ENCODE measurements at regions not wholly inside any gene's neighbourhood (a gene's known extent, or its start where the extent isn't known, plus 50 kb on each side); places are given as distances from the start of the nearest gene placed in this dataset.
"Not testable (repeated sequence)": the region's sequence is repeated elsewhere in the genome, so short reads cannot be mapped to it uniquely, and the experiment has no call there.

DNA sequence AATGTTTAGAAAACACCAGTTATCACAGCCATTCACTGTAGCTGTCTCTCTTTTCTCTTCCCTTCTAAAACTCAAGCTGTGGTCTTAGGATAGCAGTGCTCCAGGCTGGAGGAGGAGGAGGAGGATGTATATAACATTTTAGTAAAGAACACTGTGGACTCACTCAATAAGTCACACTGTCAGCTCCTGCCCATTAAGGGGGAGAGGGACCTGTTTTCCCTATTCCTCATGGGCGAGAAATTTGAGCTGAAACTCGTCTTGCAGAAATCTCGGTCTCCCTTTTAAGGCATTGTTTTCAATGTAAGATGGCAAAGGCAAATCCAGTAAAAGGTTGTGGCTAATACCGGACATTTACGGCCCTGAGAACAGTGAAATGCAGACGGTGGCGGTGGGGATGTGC, 114.8 kb upstream of the ZNF236 start:
- no peak for DNase-seq (ENCODE audit: low read depth, low spot score)
- no peaks in the 10 kb centered on the region for H3K9me3 ChIP-seq (ENCODE audit: control insufficient read depth, insufficient read depth, low read length)
- H3K27ac ChIP-seq (ENCODE audit: low read length): no peak overlapping the region
- H3K4me3 ChIP-seq (ENCODE audit: low read length): no peak overlapping the region
- no peaks in the 10 kb centered on the region for H3K27me3 ChIP-seq (ENCODE audit: control insufficient read depth, insufficient read depth, low read length)
- no peaks in the 10 kb centered on the region for H3K36me3 ChIP-seq (ENCODE audit: control insufficient read depth, insufficient read depth, low read length)
- WGBS (ENCODE audit: insufficient coverage, insufficient read length): no CpG with 5 or more reads among the region's 7 CpGs
- H3K4me1 ChIP-seq (ENCODE audit: control insufficient read depth, insufficient read depth, low read length): no peaks in the 10 kb centered on the region; the same call in 1 of the 2 replicates

DNA sequence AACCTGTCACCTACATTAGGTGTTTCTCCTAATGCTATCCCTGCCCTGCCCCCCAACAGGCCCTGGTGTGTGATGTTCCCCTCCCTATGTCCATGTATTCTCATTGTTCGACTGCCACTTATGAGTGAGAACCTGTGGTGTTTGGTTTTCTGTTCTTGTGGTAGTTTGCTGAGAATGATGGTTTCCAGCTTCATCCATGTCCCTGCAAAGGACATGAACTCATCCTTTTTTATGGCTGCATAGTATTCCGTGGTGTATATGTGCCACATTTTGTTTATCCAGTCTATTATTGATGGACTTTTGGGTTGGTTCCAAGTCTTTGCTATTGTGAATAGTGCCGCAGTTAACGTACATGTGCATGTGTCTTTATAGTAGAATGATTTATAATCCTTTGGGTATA, 117.8 kb upstream of the ZNF236 start:
- H3K27ac ChIP-seq (ENCODE audit: low read length): not testable (repeated sequence)
- WGBS (ENCODE audit: insufficient coverage, insufficient read length): no CpG with 5 or more reads among the region's 4 CpGs

DNA sequence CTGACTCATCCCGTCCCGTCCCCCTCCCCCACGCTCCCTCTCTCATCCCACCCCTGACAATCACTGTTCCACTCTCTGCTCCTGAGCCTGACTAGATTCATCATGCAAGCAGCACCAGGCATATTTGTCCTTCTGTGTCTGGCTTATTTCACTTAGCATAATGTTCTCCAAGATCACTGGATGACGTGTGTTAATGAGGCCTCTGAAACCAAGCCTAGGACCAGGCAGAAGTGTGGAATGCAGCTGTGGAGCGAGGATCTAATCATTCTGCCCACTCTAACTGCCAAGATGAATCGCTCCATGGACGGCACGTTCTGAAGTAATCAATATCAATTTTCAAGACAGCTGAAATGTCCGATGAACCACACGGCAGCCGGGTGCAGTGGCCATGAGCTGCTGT, 122.4 kb upstream of the ZNF236 start:
- no peak overlapping the region for H3K27ac ChIP-seq (ENCODE audit: low read length)
- WGBS (ENCODE audit: insufficient coverage, insufficient read length): no CpG with 5 or more reads among the region's 11 CpGs
- DNase-seq (ENCODE audit: low read depth, low spot score): no peak
- H3K36me3 ChIP-seq (ENCODE audit: control insufficient read depth, insufficient read depth, low read length): no peaks in the 10 kb centered on the region
- H3K27me3 ChIP-seq (ENCODE audit: control insufficient read depth, insufficient read depth, low read length): no peaks in the 10 kb centered on the region
- H3K4me3 ChIP-seq (ENCODE audit: low read length): no peak overlapping the region
- H3K4me1 ChIP-seq (ENCODE audit: control insufficient read depth, insufficient read depth, low read length): no peaks in the 10 kb centered on the region; the same call in 1 of the 2 replicates
- H3K9me3 ChIP-seq (ENCODE audit: control insufficient read depth, insufficient read depth, low read length): no peaks in the 10 kb centered on the region

More for the DNA sequence above, 117.8 kb upstream of the ZNF236 start:
- H3K9me3 ChIP-seq (ENCODE audit: control insufficient read depth, insufficient read depth, low read length); H3K4me1 ChIP-seq (ENCODE audit: control insufficient read depth, insufficient read depth, low read length); DNase-seq (ENCODE audit: low read depth, low spot score); H3K27me3 ChIP-seq (ENCODE audit: control insufficient read depth, insufficient read depth, low read length); H3K4me3 ChIP-seq (ENCODE audit: low read length); H3K36me3 ChIP-seq (ENCODE audit: control insufficient read depth, insufficient read depth, low read length): not testable (repeated sequence)

DNA sequence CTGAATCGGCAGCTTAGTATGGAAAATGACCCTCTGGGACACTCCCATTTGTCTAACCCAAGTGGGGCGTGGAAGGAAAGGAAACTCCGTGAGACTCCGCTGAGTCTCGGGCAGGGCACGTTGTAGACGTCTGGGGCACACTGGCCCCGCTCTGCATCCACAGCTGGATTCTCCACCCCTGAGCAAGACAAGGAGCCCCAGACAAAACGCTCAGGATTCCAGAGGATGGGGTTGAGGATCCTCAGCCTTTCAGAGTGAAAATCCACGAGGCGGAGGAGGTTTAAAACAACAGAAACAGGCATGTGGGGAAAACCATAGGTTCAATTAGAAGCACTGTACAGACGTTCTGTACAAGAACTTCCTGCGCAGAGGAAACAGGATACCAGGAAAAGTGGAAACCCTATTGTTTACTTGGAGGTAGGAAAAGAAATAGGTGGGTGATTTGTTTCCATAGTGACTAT, 124.9 kb upstream of the ZNF236 start:
- no CpG with 5 or more reads among the region's 13 CpGs for WGBS (ENCODE audit: insufficient coverage, insufficient read length)
- DNase-seq (ENCODE audit: low read depth, low spot score): no peak
- Histone ChIP-seq H3K36me3 (ENCODE audit: control insufficient read depth, insufficient read depth, low read length) (no peaks in the 10 kb centered on the region), H3K4me1 (ENCODE audit: control insufficient read depth, insufficient read depth, low read length) (no peaks in the 10 kb centered on the region), H3K4me3 (ENCODE audit: low read length) (no peak overlapping the region), H3K27ac (ENCODE audit: low read length) (no peak overlapping the region), H3K27me3 (ENCODE audit: control insufficient read depth, insufficient read depth, low read length) (no peaks in the 10 kb centered on the region), H3K9me3 (ENCODE audit: control insufficient read depth, insufficient read depth, low read length) (no peaks in the 10 kb centered on the region)

DNA sequence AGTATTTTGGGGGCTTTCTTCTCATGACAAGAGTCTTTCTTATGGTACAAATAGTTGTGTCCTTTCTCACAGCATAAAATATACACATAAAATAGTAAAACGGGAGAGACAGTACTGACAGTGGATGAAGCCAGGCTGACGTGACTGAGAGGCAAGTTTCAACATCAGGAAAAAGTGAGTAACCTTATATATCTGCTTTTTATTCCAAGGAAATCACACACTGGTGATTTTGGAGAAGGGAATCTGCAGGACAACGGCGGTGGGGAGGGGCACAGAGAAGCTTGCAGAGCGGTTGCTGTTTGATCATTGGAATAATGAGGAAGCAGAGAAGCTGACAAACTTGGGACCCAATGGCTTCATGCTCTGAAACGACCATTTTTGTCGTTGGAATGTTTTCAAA, 130.6 kb upstream of the ZNF236 start:
- no peaks in the 10 kb centered on the region for H3K36me3 ChIP-seq (ENCODE audit: control insufficient read depth, insufficient read depth, low read length)
- H3K27me3 ChIP-seq (ENCODE audit: control insufficient read depth, insufficient read depth, low read length): no peaks in the 10 kb centered on the region
- no peaks in the 10 kb centered on the region for H3K4me1 ChIP-seq (ENCODE audit: control insufficient read depth, insufficient read depth, low read length)
- DNase-seq (ENCODE audit: low read depth, low spot score): no peak
- no peaks in the 10 kb centered on the region for H3K9me3 ChIP-seq (ENCODE audit: control insufficient read depth, insufficient read depth, low read length)
- H3K27ac ChIP-seq (ENCODE audit: low read length): no peak overlapping the region
- no peak overlapping the region for H3K4me3 ChIP-seq (ENCODE audit: low read length)
- no CpG with 5 or more reads among the region's 7 CpGs for WGBS (ENCODE audit: insufficient coverage, insufficient read length)

DNA sequence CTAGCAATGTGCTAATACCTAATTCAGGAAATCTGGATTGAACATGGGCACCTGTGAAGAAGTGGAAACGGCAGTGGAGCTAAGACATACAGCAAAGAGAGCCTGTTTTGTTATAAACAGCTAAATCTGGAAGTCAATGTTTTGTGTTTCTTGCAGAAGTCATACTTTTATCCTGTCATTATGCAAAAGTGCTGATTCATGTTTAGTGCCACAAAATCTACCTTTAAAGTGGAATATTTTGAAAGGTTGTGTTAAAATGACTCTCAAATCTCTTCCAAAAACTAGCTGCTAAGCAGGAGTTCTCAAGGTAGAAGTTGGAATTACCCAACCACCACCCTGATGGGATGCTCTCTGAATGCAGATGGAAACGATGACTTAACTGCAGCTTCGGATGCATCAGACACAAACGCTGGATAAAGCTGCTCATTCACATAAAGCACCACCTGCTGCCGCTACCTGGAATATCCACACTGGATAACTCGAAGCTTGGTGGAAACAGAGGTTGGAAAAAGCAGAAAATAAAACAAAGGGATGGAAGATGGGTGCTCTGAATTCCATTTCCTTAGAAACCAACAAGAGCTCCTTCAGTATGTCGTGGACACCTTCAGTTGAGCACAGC, 132.6 kb upstream of the ZNF236 start:
- H3K27ac ChIP-seq (ENCODE audit: low read length): no peak overlapping the region
- no peaks in the 10 kb centered on the region for H3K36me3 ChIP-seq (ENCODE audit: control insufficient read depth, insufficient read depth, low read length)
- DNase-seq (ENCODE audit: low read depth, low spot score): no peak
- no peaks in the 10 kb centered on the region for H3K27me3 ChIP-seq (ENCODE audit: control insufficient read depth, insufficient read depth, low read length)
- 0 out of 2 replicates have a peak, but pooled peaks cover 2% of the 10 kb centered on the region for H3K4me1 ChIP-seq (ENCODE audit: control insufficient read depth, insufficient read depth, low read length)
- no peaks in the 10 kb centered on the region for H3K9me3 ChIP-seq (ENCODE audit: control insufficient read depth, insufficient read depth, low read length)
- WGBS (ENCODE audit: insufficient coverage, insufficient read length): no CpG with 5 or more reads among the region's 7 CpGs
- H3K4me3 ChIP-seq (ENCODE audit: low read length): no peak overlapping the region

DNA sequence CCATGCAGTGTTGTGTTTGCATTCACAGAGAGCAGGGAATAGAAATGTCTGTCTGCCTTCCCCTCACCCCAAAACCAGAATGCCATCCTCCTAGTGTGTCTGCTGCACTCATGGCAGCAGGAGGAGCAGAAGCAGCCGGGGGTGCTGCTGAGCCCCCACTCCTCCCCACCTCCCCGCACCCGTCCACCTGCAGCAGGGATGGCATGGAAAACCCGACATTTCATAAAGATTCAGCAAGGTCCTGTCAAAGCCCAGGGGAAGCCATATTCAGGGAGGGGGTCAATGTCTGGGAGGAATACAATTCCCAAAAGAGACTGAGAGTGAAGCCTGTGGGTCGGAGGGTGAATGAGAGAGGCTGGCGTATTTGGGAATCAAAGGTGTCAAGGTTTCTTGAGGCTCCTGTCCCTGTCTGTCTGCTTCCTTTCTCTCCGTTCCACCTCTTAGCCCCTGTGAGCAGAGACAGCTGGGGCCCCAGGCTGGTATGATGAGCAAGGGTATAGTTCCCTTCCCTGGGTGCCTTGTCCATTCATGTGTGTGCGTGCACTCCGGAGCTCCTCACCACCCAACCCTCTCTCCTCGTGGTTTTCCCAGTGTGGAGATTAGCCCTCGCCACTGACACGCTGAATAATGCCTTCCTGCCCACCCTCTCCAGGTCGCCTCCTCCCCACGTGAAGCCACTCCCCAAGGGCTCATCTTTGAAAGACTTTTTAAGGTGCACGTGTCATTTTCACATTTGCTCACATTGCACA, 133.5 kb upstream of the ZNF236 start:
- 0 out of 2 replicates have a peak, but pooled peaks cover 2% of the 10 kb centered on the region for H3K4me1 ChIP-seq (ENCODE audit: control insufficient read depth, insufficient read depth, low read length)
- no peaks in the 10 kb centered on the region for H3K36me3 ChIP-seq (ENCODE audit: control insufficient read depth, insufficient read depth, low read length)
- no peak for DNase-seq (ENCODE audit: low read depth, low spot score)
- H3K27me3 ChIP-seq (ENCODE audit: control insufficient read depth, insufficient read depth, low read length): no peaks in the 10 kb centered on the region
- H3K4me3 ChIP-seq (ENCODE audit: low read length): no peak overlapping the region
- no peak overlapping the region for H3K27ac ChIP-seq (ENCODE audit: low read length)
- no CpG with 5 or more reads among the region's 15 CpGs for WGBS (ENCODE audit: insufficient coverage, insufficient read length)
- no peaks in the 10 kb centered on the region for H3K9me3 ChIP-seq (ENCODE audit: control insufficient read depth, insufficient read depth, low read length)

DNA sequence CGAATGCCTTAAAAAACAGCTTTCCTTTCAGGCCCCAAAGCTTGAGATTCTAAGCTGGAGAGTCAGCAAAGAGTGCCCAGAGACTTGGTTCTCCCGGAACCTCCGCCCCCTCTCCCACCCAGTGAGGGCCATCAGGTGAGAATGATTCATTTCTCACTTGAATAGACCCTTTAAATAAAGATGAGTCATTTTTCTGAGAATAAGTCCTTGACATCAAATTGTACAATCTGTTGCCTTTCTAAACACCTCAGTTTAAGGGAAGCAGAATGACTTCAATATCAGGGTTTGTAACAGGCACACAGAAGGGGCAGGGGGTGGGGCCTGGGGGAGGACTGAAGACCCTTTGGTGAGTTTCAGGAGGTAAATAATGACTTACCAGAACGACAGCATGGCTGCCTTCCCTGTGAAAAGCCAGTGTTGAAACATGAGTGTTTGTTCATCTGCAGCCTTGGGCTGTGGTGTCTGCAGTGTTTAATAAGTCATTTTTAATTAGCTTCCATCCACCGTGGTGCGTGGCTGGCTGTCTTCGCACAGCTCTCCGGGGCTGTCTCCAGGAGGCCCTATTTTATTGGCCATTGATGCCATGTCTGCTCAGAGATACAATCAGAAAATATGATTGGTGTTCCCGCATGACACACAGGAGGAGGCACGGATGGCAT, 134.9 kb upstream of the ZNF236 start:
- no peaks in the 10 kb centered on the region for H3K9me3 ChIP-seq (ENCODE audit: control insufficient read depth, insufficient read depth, low read length)
- no peak overlapping the region for H3K4me3 ChIP-seq (ENCODE audit: low read length)
- H3K4me1 ChIP-seq (ENCODE audit: control insufficient read depth, insufficient read depth, low read length): 0 out of 2 replicates have a peak, but pooled peaks cover 2% of the 10 kb centered on the region
- no peak overlapping the region for H3K27ac ChIP-seq (ENCODE audit: low read length)
- no peak for DNase-seq (ENCODE audit: low read depth, low spot score)
- no peaks in the 10 kb centered on the region for H3K36me3 ChIP-seq (ENCODE audit: control insufficient read depth, insufficient read depth, low read length)
- no peaks in the 10 kb centered on the region for H3K27me3 ChIP-seq (ENCODE audit: control insufficient read depth, insufficient read depth, low read length)
- WGBS (ENCODE audit: insufficient coverage, insufficient read length): no CpG with 5 or more reads among the region's 10 CpGs

DNA sequence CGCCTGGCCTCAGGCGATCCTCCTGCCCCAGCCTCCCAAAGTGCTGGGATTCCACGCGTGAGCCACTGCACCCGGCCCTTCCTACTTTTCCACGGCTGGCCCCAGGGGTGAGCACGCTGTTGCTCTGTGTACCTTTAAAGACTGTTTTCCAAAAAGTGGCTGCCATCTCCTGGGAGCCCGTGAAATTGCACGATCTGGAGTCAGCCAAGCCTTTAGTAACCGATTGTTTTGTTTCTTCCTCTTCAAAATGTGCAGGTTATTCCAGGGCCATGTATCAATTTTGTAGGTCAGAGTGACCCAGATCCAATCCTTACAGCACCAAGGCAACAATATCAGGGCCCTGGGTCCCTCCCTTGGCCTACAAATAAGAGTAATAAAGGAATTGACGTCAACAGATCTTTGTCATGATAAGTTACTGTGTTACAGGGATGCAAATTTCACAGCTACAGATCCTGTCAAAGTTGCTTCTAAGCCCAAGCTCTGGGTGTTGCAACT, 135.6 kb upstream of the ZNF236 start:
- H3K27me3 ChIP-seq (ENCODE audit: control insufficient read depth, insufficient read depth, low read length): no peaks in the 10 kb centered on the region
- H3K4me1 ChIP-seq (ENCODE audit: control insufficient read depth, insufficient read depth, low read length): 0 out of 2 replicates have a peak, but pooled peaks cover 2% of the 10 kb centered on the region
- no peaks in the 10 kb centered on the region for H3K36me3 ChIP-seq (ENCODE audit: control insufficient read depth, insufficient read depth, low read length)
- WGBS (ENCODE audit: insufficient coverage, insufficient read length): no CpG with 5 or more reads among the region's 11 CpGs
- no peak overlapping the region for H3K4me3 ChIP-seq (ENCODE audit: low read length)
- H3K9me3 ChIP-seq (ENCODE audit: control insufficient read depth, insufficient read depth, low read length): no peaks in the 10 kb centered on the region
- no peak for DNase-seq (ENCODE audit: low read depth, low spot score)
- no peak overlapping the region for H3K27ac ChIP-seq (ENCODE audit: low read length)

DNA sequence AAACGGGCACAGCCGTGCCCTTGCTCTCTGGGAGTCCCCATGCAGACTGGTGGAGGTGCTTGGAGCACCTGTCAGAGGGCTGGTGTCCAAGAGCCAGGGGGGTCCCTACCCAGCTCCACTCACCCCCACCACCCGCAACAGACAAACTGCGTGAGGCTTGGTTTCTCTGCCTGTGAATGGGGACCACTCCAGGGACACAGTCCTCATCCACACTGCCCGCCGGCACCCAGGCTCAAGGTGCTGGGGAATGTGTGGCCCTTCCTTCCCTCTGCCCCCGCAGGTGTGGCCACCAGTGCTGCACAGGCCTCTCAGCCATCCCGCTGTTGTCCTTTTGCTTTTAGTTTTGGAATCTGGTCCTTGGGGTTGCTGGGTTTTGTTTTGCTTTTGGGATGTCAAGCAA, 136.5 kb upstream of the ZNF236 start:
- no peak for DNase-seq (ENCODE audit: low read depth, low spot score)
- WGBS (ENCODE audit: insufficient coverage, insufficient read length): no CpG with 5 or more reads among the region's 8 CpGs

More for the DNA sequence above, 136.5 kb upstream of the ZNF236 start:
- Histone ChIP-seq H3K36me3 (ENCODE audit: control insufficient read depth, insufficient read depth, low read length) (no peaks in the 10 kb centered on the region), H3K4me3 (ENCODE audit: low read length) (no peak overlapping the region), H3K4me1 (ENCODE audit: control insufficient read depth, insufficient read depth, low read length) (0 out of 2 replicates have a peak, but pooled peaks cover 2% of the 10 kb centered on the region), H3K9me3 (ENCODE audit: control insufficient read depth, insufficient read depth, low read length) (no peaks in the 10 kb centered on the region), H3K27me3 (ENCODE audit: control insufficient read depth, insufficient read depth, low read length) (no peaks in the 10 kb centered on the region), H3K27ac (ENCODE audit: low read length) (no peak overlapping the region)

All from iPS DF 6.9 (cell line).